GM21723 (cell line): ENCODE measurements at regions not wholly inside any gene's neighbourhood (a gene's known extent, or its start where the extent isn't known, plus 50 kb on each side); places are given as distances from the start of the nearest gene placed in this dataset.

Source experiments
- ATAC-seq: cut with Tn5 transposase; IDR thresholded peaks from one replicate; pipeline ENCODE4 v1.9.1; 2021; ENCODE audit warnings: mild to moderate bottlenecking, moderate library complexity; ENCODE audit not compliant: unreplicated experiment

DNA sequence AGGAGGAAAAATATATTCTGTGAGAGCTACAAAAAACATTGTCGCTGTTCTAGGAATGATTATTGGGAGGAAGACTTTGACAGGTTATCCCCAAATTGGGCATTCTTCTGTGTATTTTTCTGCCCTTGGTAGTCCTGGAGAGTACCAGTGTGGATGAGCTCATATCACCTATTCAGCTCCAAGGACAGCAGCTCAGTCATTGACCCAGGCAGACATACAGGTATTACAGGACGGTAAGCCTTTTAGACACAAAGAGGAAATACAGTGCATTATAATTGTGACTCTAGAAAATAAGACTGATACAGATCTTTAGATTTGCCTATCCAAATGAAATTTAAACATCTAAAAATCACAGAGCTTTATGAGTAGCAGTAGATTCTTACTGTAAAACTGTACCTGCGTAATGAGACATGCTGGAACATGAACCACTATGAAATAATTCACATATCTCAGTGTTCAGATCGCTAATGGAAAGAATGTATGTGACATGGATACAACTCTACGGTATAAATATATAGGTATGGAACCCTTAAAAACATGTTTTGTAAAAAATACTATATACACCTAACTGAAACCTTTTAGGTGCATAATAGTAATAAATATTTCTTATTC lies 56.0 kb downstream of the PLK2 start:
- no peak for ATAC-seq

DNA sequence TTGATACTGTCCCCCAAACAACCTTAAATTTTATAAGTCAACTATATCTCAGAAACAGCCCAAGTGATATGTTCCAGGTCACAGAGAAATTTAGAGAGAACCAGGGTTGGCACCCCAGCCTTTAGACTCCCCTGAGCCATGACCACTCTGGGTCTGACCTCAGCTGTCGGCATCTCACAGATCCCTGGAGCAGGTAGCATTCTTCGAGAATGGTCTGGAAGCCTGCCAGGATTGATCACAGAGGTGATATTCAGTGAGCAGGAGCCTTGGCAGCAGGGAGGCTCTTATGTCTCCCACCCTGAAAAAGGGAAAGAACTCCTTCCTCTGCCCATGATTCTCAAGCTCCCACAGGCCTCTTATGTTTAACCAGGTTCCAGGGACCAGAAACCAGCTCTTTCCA lies 58.2 kb downstream of the PLK2 start:
- no peak for ATAC-seq

DNA sequence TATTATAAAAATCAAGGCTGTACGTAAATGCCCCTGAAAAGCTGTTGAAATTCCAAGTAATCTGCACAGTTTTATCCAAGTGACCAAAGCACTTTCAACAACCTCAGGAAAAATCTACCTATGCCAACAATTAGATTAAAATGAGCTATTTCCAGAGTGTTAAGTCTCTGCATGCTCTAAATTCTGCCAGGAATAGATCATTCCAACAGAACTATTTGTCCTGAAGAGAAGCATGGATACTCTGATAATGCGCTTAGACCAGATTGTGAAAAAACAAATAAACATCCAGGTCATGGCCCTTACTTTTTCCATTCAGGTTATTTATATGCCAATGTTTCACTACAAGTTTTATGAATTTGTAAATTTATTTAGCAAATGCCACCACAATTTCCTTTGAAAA lies 59.1 kb downstream of the PLK2 start:
- no peak for ATAC-seq

DNA sequence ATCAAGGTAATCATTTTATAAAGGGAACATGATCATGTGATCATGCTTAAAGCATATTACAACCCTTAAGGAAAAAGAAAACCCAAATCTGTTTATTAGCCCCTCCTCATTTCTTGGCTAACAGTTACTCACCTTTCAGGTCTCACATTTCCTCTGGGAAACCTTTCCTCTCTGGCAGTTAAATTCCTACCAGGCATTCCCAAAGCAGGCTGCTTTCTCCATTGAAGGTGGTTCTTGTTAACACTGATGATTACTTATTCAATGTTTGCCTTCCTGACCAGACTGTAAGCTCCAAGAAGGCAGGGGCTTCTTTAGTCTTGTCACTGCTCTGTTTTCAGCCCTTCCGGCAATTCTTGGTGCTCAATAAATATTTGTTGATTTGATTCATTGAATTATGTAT lies 59.9 kb downstream of the PLK2 start:
- no peak for ATAC-seq

DNA sequence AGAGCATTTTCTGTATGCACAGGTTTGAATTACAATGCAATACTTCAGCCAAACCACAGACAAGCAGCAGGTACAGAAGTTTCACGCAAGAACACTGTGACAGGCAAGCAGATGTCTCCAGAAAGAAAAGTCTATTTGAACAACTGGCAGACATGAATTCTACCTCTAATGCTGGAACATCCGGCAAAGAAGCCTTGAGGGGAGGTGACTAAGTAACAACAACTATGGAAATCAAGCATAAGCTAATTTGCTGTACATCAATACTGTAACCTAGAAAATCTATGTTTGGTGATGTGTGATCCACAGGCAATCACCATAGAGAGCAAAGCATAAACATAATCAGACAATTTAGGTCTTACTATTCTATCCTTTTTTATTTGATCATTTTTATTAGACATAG lies 65.5 kb downstream of the PLK2 start:
- ATAC-seq: no peak

DNA sequence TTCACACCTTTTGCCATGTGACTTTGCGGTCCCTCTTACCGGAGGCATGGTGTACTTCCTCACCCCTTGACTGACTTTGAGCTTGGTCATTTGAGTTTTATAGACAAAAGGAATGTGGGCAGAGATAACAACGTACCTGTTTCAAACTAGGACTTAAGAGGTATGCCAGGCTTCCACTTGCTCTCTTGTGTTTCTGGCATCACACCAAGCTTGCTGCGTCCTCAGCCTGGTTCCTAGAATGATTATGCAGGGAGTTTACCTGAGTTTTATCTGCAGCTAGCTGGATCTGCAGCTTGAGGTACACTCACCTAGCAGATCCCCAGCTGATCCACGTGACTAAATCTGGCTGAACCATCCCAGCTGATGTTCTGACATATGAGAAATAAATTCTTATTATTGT lies 66.2 kb downstream of the PLK2 start:
- no peak for ATAC-seq

DNA sequence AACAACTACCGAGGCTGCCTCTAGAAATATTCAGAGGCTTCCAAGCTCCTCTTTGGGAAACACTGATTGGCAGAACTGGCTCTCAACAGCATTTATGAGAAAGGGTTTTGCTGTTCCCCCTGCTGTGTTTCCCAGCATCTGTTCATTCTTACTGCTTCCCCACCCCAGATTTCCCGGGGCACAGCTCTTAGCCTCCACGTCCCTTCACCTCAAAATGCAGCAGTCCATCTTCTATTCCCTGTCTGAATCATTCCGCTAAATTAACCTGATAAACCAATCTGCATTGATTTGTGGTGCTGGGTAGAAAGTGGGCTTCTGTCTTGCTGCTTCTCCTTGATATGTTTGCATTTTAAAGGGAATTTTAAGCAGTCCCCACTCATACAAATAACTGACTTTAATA lies 67.4 kb downstream of the PLK2 start:
- no peak for ATAC-seq

DNA sequence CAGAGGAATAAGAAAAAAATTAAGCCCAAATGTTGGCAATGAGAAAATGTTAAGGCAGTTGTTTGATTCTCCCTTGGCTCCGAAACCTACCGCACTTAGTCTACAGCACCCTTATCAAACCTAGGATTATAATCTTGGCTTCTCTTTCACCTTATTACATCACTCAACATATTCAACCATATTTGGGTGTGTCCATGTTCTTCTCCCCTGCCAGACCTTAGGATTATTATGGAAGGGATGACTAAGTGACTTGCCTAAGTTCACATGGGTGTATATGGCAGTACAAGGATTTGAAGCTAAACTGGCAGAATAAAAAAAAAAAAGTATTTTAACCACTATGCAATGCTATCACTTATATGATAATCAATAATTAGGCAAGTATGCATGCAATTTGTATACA lies 76.4 kb downstream of the PLK2 start:
- ATAC-seq: no peak

DNA sequence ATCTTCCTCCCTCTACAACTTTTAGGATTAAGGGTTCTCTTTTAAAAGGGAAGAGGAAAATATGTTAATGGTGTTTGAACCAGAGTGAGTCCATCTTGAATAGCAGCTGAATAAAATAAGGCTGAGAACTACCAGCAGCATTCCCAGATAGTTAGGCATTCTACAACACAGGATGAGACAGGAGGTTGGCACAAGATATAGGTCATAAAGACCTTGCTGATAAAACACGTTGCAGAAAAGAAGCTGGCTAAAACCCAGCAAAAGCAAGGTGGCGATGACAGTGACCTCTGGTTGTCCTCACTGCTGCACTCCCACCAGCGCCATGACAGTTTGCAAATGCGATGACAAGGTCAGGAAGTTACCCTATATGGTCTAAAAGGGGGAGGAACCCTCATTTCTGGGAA lies 77.8 kb downstream of the PLK2 start:
- no peak for ATAC-seq

DNA sequence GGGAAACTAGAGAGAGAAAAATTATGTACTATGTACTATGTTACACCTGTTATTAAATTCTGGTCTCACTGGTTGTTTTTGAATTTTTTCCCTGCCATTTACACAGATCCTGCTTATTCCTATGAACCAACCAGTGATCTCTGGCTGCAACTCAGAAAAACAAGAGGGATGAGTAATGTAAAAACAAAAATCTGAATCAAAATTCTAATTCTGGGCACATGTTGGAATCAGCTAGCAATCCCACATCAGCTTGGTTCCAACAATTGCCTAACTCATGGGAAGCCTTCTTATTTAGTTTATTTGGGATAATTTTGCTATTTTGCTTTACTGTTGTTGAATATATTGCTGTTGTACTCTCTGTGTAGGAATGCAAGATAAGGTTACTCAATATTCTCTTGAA lies 78.3 kb downstream of the PLK2 start:
- no peak for ATAC-seq

DNA sequence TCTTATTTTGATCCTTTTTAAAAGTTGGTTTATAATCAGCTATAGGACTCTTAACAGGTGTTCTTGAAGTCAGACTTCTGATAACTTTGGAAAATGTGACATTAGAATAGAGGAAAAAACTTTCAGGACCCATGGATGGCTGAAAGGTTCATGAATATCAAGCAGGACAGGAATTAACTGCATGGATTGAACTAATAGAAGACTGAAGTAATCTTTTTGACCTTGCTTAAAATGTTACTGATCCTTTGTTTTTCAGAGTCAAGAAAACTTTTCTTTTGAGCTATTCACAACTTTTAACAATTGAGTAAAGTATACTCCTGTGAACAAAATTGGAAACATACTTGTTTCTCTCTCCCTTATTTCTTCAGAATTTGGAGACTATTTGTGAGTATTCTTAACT lies 79.2 kb downstream of the PLK2 start:
- ATAC-seq: no peak

DNA sequence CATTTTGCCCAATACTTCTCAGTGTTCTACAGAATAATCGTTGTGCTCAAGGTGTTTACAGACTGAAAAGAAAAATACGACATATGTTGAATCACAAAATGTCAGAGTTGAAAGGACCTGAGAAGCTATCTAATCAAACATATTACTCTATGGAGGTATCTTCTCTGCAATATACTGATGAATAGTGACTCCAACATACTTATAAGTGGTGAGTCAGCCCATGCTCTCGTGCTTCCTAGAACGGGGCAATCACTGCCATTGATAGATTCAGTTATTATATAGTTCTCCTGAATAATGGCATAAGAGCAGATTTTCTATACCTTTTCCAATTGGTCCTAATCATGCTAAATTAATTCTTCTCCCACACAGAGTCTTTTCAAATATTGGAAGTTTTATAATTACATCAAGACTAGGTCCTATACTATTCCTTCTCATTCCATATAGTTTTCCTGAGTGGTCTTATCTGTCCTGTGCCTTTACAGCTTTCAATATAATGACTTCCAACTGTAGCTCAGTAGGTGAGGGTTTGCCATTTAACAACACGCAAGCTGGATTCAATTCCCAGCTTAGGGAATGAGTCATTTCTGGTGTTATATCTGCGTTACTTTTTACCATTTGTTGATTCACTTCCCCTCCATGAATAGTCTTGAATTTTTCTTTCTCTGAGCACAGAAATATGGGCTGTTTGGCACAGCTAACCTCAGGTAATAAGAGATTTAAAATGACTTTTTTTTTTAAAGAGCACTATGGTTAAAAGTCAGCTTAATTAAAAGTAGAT lies 81.1 kb downstream of the PLK2 start:
- no peak for ATAC-seq

DNA sequence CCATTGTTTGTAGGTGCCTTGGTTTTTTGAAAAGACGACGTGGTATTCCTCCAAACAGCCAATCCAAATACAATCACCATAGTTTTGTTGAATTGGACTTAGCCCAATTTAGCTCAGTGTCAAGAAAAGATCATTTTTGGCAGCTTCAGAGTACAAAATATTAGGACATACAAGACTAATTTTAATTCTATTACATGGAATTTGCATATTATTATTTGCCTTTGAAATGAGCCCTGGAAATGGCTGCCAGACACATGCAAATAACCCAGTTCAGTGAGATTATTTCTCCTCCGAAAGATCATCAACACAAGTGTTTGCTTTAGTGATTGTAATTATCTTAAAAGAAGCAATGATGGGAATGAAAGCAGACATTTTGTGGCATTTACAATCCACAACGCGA lies 89.3 kb downstream of the PLK2 start:
- no peak for ATAC-seq

DNA sequence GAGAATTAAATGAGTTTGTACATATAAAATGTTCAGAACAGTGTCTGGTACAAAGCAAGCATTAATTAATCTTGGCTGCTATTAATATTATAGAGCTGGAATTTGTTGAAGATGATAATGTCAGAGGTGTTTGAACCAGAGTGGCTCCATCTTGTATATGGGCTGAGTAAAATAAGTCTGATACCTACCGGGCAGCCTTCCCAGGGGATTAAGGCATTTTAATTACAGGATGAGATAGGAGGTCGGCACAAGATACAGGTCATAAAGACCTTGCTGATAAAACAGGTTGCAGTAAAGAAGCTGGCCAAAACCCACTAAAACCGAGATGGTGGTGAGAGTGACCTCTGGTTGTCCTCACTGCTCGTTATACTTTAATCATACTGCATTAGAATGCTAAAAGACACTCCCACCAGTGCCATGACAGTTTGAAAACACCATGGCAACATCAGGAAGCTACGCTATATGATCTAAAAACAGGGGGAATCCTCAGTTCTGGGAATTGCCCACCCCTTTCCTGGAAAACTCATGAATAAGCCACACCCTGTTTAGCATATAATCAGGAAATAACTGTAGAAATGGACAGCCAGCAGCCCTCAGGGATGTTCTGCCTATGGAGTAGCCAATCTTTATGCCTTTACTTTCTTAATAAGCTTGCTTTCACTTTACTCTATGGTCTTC lies 90.2 kb downstream of the PLK2 start:
- no peak for ATAC-seq

DNA sequence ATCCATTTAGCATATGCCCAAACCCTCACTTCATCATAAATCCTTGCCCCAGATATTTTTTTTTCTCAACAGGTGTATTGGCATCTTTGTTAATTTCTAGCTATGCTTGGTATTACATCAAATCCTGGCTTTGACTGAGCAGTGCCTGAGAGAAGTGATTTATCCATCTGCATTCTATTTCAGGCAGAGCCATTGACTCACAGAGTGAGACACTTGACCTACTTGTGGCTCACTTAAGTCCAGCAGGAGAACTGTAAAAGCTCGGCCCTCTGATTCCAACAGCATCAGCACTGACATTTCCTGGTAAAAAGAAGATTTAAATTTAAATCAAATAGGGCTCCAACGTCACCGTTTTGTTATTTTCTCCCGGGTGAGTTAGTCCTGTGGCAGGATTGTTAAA lies 93.4 kb downstream of the PLK2 start:
- no peak for ATAC-seq

DNA sequence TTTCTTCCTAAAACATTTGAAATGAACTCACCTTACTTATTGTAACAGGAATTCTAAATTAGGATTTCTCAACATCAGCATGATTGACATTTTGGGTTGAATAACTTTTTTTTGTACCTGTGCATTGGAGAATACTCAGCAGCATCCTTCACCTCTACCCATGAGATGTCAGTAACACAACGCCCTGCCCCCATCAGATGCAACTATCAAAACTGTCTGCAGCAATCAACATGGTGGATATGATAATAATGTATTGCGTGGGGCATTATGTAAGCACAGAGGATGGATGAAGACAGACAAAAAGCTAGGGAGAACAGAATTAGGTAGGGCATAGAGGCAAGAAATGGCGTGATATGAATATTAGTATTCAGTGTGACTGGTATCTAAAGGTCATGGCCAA lies 94.1 kb downstream of the PLK2 start:
- ATAC-seq: no peak

DNA sequence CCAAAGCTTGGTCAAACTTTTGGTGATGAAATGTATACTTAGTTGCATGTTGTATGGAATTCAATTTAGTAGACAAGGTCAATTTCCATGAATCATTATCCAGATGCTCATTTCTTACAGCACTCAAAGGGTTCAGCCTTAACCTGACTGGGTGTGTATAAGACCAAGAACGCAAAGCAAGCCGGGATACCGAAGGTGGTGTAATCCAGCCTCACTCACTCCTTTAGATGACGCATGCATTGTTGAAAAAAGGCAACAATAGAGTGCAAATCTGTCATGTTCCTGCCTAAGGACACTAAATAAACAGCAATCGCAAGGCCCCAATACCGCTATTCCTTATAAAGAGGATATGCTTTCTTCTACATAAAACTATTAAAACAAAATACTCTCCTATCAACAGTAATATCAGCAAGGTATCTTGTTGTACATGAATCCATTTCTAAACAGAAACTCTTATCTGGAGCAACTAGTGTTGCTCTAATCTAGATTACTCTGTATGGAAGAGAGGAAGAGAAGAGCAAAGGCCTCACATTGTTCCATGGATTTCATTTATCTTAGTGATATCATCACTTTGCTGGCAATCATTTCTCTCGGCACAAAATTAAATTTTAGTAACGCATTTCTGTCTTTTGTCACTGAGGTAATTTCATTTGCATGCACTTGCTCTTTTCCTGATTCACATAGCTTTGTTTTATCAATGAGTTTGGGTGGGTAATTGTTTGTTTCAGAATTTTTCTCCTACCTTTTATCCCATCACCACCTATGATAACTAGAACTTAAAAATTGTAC lies 96.2 kb downstream of the PLK2 start:
- no peak for ATAC-seq

DNA sequence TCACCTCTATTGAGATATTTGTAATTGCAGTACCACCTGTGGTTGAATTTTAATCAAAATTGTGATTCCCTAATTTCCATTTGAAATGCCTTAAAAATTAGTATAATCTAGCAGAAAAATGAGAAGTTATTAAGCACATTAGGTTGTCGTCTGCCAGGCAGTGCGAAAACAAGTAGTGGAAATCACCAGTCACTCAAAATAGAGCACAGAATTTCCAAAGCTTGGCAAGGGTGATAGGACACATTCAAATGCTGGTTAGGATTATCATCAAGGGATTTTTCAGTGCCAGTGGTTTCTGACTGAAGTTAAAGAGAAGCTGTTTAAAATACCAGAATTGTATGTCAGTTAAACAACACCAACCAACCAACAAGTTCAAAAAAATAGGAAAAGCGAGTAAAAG lies 97.8 kb downstream of the PLK2 start:
- ATAC-seq: no peak

DNA sequence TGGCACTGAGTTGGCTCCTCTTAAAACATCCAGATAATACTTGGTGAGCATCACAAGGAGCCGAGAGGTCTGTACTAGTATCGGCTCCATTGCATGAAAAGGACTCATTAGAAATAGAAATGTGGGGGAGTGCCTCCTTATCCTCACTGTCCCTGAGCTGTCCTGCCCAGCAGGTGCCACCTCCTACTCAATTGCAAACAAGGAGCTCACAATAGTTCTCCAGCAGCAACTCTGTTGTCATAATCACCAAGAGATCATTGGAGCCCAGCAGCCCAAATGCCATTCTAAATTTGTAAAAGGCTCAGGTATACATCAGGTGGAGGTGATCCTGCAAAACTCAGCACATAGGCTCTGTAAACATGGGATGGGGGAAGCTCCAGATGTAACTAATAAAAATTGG lies 99.1 kb downstream of the PLK2 start:
- no peak for ATAC-seq

DNA sequence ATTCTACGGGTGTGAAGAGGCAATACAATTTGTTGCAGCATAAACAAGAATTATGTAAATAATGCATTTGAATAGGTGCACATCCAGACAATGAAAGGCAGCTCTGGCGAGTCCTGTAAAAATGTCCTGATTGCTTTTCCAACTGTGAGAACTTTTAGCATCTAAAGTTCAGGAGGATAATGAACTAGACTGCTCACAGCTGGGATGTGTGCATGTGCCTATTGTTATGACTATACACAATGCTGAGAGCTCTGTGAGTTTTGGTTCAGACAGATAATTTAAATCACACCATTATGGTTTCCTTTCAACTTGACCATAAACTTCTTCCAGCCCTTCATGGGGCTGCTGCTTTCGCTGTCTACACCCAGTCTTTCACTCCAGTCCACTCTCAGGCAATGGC lies 99.9 kb downstream of the PLK2 start:
- no peak for ATAC-seq

DNA sequence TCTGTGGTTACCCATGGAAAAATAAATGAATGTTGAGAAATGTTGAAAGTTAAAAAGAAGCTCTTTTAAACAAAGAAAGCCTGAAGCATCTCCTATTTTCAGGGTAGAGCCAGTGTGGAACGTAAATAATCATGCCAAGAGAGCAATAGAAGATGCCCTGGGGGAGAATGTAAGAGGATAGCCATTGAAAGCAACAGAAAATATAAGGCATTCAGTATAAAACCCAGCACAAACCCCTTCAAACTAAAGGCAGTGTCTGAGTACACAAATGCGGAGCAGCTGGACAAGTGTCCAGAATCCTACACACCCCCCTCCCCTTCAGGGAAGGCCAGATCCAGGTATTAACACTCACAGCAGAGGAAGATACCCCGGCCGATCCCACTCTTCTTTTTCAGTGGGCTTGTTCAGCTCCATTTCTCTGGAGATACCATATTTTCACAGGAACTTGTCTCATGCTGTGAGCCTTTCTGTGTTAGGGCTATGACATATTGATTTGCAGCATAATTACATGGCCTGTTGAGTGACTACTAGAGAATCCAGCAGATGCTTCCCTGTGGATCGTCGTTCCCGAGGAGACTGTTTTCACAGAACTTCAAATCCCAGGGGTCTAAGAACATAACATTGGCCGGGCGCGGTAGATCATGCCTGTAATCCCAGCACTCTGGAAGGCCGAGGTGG lies 101.2 kb downstream of the PLK2 start:
- no peak for ATAC-seq
